Left lung (tissue), 4 donors: ENCODE measurements at regions not wholly inside any gene's neighbourhood (a gene's known extent, or its start where the extent isn't known, plus 50 kb on each side); places are given as distances from the start of the nearest gene placed in this dataset.

ENCODE experiments used
- ATAC-seq: fragments of 200-7000 bp; cut with Tn5 transposase; one replicate; pipeline ENCODE4 v1.9.1; 2020; ENCODE audit warnings: moderate library complexity
- DNase-seq, 4 donors: peaks; one replicate each; pipeline ENCODE4 v3.0.0-alpha.2; 2013 to 2020
- H3K27ac ChIP-seq, 2 donors: fragments of 200-600 bp; sonication (generic) in 1 of 2; one replicate each; pipeline versions ENCODE4 v1.5.0 to v1.8.0; 2020 to 2021
- H3K27me3 ChIP-seq, 2 donors: fragments of 200-600 bp; sonication (generic) in 1 of 2; one replicate each; pipeline versions ENCODE4 v1.5.0 to v1.8.0; 2020 to 2021
- H3K36me3 ChIP-seq, 2 donors: fragments of 200-600 bp; sonication (generic) in 1 of 2; one replicate each; pipeline versions ENCODE4 v1.5.0 to v1.8.0; 2020 to 2021
- H3K4me1 ChIP-seq, 2 donors: fragments of 200-600 bp; one replicate each; pipeline ENCODE4 v1.8.0; 2021
- H3K4me3 ChIP-seq, 2 donors: fragments of 200-600 bp; sonication (generic) in 1 of 2; one replicate each; pipeline versions ENCODE4 v1.5.0 to v1.8.0; 2020 to 2021; ENCODE audit warnings: mild to moderate bottlenecking in 1 of 2
- H3K9me3 ChIP-seq, 2 donors: fragments of 200-600 bp; sonication (generic) in 1 of 2; one replicate each; pipeline versions ENCODE4 v1.5.0 to v1.8.0; 2020 to 2021
- intact Hi-C, 2 donors: fragments of 100-400 bp; cut with DNase I; formaldehyde crosslinking; loops; one replicate each; pipeline versions ENCODE4 v1.11.2 to v1.14.2; 2022
- TF ChIP-seq, protein P1 (sequence below), 2 donors: fragments of 200-600 bp; sonication (generic) in 1 of 2; IDR thresholded peaks; one replicate each; pipeline versions ENCODE4 v1.5.0 to v1.8.0; 2021; ENCODE audit warnings: antibody characterized with exemption in 2 of 2
- donor health status: DM: no; HTN: yes; CAD: no.
- donor health status: DM: no; HTN: no; CAD: no.

DNA sequence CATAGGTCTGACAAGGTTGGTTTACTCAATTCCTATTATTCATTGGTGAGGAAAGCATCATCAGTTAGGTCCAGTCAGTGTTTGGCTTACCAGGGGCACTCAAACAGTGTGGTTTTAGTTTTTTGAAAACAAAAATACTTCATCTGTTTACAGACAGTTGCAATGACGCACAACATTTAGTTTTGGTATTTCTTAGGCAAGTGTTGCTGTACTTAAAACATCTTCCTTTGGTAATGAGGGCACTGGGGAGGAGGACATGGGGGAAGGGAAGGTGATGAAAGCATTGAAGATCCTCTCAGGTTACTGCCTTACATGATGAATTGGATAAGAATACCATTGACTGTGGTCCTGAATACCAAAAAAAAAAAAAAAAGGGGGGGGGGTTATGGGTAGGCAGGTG is 93.7 kb upstream of the MAOA start:
- ATAC-seq: no peak
- H3K27me3 ChIP-seq: no peaks in the 10 kb centered on the region
- TF ChIP-seq, protein P1, sequence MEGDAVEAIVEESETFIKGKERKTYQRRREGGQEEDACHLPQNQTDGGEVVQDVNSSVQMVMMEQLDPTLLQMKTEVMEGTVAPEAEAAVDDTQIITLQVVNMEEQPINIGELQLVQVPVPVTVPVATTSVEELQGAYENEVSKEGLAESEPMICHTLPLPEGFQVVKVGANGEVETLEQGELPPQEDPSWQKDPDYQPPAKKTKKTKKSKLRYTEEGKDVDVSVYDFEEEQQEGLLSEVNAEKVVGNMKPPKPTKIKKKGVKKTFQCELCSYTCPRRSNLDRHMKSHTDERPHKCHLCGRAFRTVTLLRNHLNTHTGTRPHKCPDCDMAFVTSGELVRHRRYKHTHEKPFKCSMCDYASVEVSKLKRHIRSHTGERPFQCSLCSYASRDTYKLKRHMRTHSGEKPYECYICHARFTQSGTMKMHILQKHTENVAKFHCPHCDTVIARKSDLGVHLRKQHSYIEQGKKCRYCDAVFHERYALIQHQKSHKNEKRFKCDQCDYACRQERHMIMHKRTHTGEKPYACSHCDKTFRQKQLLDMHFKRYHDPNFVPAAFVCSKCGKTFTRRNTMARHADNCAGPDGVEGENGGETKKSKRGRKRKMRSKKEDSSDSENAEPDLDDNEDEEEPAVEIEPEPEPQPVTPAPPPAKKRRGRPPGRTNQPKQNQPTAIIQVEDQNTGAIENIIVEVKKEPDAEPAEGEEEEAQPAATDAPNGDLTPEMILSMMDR (IDR thresholded peaks at IDR 0.05): no peak
- DNase-seq: no peak
- no peaks in the 10 kb centered on the region for H3K4me1 ChIP-seq
- H3K27ac ChIP-seq: no peak overlapping the region
- H3K36me3 ChIP-seq: no peaks in the 10 kb centered on the region
- intact Hi-C loops: loop anchor here in 1 of 2 donors (5.0 kb wide), 1 partner anchor 190 kb away; no protein-coding TSS in a partner anchor
- H3K4me3 ChIP-seq: no peak overlapping the region
- H3K9me3 ChIP-seq: no peaks in the 10 kb centered on the region

DNA sequence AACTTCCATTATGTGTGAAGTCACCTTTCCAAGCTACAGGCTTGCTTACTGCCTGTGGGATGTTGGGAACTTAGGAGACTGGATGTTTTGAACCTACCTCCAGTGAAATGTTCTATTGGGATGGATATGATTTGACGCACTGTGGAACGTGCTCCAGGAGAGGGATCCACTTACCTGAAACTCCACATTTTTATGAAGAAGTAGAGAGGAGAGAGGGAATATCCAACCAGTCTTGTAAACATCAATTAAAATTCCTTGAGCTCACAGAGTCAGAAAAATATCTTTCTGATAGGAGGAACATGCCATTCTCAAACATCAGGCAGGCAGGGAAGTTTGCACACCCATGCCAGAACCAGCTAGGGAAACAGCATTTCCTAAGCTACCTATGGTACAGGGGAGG is 91.1 kb upstream of the MAOA start:
- no peaks in the 10 kb centered on the region for H3K36me3 ChIP-seq
- H3K9me3 ChIP-seq: no peaks in the 10 kb centered on the region
- no peak overlapping the region for H3K4me3 ChIP-seq
- no peaks in the 10 kb centered on the region for H3K4me1 ChIP-seq
- no peaks in the 10 kb centered on the region for H3K27me3 ChIP-seq
- DNase-seq (no peak), ATAC-seq (no peak)
- no peak overlapping the region for H3K27ac ChIP-seq
- TF ChIP-seq, protein P1 (IDR thresholded peaks at IDR 0.05): no peak
- intact Hi-C loops: loop anchor here in 1 of 2 donors (5.0 kb wide), 1 partner anchor 187 kb away; no protein-coding TSS in a partner anchor

DNA sequence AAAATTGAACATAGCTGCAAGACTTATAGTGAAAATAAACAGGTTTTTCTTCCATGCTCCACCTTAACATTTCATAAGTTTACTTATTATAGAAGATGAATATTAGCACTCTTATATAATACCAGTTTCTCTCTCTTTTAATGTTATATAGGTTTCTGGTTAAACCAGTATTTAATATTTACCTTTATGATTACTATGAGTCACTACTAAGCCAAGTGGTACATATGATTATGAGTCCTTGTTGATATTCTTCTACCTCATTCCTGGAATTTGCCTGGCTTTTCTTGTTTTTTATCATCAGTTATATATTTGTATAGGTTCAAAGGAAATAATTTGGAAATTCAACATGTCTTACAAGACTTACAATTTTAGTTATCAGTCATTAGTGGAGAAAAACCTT is 89.9 kb upstream of the MAOA start:
- Histone ChIP-seq H3K4me3 (no peak overlapping the region), H3K4me1 (no peaks in the 10 kb centered on the region), H3K27ac (no peak overlapping the region), H3K27me3 (no peaks in the 10 kb centered on the region), H3K9me3 (no peaks in the 10 kb centered on the region), H3K36me3 (no peaks in the 10 kb centered on the region)
- TF ChIP-seq, protein P1 (IDR thresholded peaks at IDR 0.05): no peak
- intact Hi-C loops: no loop called here
- ATAC-seq: no peak
- DNase-seq: no peak

DNA sequence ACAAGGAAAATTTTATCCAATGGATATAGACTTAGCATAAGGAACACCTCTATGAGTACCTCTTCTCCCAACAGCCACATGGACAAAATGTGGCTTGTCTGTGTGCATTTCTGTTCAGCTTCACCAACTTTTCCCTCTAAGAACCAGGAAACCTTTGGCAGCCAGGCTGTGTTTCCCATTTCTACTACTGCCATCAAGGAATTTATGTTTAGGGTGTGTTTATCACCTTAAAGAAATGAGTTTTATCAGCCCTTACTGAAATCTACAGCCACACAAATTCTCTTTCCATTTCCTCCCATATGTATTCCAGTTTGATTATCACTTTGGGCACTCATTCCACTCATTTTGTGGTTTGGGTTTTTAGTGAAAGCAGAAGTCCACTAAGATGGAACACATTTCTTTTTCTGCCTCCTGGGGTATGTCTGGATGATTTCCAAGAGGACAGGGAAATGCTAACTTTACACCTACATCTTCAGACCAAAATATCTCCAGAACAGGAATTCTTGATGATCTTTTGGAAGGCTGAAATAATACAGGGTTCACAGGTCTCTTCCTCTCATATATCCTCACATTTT is 82.6 kb upstream of the MAOA start:
- TF ChIP-seq, protein P1 (IDR thresholded peaks at IDR 0.05): no peak
- Histone ChIP-seq H3K27ac (no peak overlapping the region), H3K9me3 (no peaks in the 10 kb centered on the region)

DNA sequence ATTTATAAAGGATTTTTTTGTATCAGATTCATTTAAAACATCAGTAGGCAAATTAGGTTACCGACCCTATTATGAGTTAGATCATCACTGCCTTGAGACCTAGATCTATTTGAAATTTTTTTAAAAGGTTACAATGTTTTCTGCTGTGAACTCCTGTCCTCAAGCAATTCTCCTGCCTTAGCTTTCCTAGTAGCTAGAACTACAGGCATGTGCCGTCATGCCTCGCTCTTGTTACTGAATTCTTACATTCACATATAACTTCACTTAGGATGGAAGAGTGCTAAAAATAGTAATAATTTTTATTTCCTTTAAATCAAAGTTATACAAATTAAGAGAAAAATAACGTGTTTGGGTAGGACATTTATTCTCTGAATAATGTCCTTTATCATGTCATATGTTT is 75.5 kb upstream of the MAOA start:
- Histone ChIP-seq H3K4me3 (no peak overlapping the region), H3K27me3 (peaks cover 0 to 6% of the 10 kb centered on the region in 2 donors), H3K9me3 (no peaks in the 10 kb centered on the region), H3K27ac (no peak overlapping the region), H3K36me3 (no peaks in the 10 kb centered on the region), H3K4me1 (no peaks in the 10 kb centered on the region)
- intact Hi-C loops: no loop called here
- no peak for DNase-seq
- TF ChIP-seq, protein P1 (IDR thresholded peaks at IDR 0.05): no peak
- no peak for ATAC-seq

More for the DNA sequence above, 82.6 kb upstream of the MAOA start:
- H3K4me1 ChIP-seq: no peaks in the 10 kb centered on the region
- no peaks in the 10 kb centered on the region for H3K36me3 ChIP-seq
- no peaks in the 10 kb centered on the region for H3K27me3 ChIP-seq
- intact Hi-C loops: no loop called here
- no peak overlapping the region for H3K4me3 ChIP-seq
- ATAC-seq (no peak), DNase-seq (no peak)
